AG09319 (cell line): ENCODE measurements at regions not wholly inside any gene's neighbourhood (a gene's known extent, or its start where the extent isn't known, plus 50 kb on each side); places are given as distances from the start of the nearest gene placed in this dataset.

Source experiments
- DNase-seq: peaks from one replicate; pipeline ENCODE4 v3.0.0-alpha.2; 2010; ENCODE audit warnings: low read depth; ENCODE audit errors: extremely low read depth
- TF ChIP-seq, protein P1 (sequence below): IDR thresholded peaks from 2 replicates; pipeline ENCODE4 v1.5.1; 2011; ENCODE audit warnings: low read depth, mild to moderate bottlenecking, inconsistent platforms, low read length, moderate library complexity

DNA sequence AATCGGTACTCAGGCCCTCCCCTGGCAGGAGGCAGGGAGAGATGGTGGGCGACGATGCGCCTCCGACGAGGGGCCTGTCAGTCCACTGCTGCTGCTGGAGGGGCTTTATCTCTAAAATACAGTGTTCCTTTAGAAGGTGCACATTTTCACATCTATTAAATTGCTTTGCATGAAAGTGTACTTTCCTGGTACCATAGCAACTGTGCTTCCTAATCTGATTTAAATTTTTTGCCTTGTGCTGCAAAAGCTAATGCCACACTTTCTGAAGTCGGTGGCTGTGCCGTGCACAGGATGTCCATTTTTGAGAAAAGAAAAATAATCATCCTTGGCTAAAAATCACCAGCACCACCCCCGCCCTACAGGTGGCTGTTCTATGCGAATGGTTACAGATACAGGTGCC lies 262.0 kb upstream of the CDH4 start:
- TF ChIP-seq, protein P1, sequence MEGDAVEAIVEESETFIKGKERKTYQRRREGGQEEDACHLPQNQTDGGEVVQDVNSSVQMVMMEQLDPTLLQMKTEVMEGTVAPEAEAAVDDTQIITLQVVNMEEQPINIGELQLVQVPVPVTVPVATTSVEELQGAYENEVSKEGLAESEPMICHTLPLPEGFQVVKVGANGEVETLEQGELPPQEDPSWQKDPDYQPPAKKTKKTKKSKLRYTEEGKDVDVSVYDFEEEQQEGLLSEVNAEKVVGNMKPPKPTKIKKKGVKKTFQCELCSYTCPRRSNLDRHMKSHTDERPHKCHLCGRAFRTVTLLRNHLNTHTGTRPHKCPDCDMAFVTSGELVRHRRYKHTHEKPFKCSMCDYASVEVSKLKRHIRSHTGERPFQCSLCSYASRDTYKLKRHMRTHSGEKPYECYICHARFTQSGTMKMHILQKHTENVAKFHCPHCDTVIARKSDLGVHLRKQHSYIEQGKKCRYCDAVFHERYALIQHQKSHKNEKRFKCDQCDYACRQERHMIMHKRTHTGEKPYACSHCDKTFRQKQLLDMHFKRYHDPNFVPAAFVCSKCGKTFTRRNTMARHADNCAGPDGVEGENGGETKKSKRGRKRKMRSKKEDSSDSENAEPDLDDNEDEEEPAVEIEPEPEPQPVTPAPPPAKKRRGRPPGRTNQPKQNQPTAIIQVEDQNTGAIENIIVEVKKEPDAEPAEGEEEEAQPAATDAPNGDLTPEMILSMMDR, result no peak

DNA sequence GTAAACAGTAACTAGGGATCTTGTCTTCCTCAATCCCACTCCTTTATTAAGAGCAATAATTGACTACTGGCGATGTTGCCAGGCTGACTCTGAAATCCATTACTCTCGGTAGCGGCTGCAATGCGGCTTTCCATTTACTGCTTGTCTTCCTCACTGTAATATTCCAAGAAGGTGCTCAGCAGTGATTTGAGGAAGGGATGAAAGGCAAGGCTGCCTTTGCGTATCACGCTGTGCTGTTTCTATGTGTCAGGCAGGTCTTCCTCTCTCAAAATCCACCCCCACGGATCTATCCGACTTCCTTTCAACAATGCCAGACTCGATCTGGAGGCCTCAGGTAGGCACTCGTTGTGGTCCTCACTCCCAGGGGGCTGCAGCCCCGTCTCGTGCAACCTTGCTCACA lies 261.4 kb upstream of the CDH4 start:
- TF ChIP-seq, protein P1, result no peak
- no peak for DNase-seq

More for the DNA sequence above, 262.0 kb upstream of the CDH4 start:
- no peak for DNase-seq

DNA sequence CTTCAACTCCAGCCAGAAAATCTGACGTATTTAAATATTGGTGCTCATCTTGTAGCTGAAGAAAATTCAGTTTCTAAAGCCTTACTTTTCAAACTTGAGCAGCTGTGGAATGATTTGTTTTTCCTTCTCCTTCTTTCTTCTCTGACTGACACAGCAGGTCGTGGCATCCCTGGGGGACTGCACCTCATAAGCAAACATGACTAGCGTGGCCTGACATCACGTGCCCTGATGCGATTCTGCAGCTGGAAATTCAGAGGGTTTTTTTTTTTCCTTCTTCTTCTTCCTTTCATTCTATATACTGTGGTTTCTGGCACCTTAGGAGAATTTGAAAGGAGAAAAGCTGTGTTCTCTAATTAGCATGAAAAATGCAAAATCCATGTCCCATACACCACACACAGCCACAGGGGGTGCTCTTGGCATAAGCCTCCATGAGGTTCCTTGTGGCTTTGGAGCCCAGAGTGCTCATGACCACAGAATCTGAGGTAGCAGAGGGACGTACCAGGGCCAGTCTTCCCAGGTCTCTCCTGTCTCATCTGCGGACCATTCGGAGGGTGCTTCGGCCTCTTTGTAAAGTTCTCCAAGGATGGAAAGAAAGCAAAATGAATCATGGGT lies 258.5 kb upstream of the CDH4 start:
- TF ChIP-seq, protein P1, result no peak
- DNase-seq, result no peak

DNA sequence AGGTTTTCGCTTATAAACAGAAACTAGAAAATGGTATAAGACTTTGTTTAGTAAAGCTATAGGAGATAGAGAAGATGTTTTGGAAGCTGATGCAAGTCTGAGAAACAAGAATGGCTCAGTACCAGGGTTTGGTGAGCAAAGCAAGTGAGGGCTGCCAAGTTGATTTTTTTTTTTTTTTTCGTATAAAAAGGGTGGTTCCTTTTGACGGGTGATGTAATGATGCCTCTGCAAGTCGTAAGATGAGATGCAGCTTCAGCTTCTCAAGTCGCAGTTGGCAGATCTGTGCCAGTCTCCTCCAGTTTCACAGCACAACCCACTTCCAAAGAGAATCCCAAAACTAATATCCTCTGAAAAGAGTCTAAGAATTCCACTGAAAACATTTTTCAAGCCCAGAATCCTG lies 252.8 kb upstream of the CDH4 start:
- TF ChIP-seq, protein P1, result no peak
- DNase-seq, result no peak

DNA sequence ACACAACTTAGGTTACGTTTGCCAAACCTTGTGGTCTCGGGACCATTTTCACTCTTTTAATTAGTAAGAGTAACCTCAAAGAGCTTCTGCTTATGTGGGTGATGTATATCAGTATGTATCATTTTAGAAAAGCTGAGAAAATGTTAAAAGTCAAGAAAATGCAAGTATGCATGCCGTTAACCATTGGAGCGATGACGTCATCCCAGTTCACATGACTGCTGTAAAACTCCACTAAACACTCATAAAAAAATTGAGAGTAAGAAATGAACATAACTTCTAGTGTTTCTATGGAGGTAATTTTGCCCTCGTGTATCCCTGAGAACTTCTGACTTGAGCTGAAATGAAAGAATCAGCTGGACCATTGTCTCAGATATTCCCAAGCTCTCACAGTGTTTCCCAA lies 250.0 kb upstream of the CDH4 start:
- DNase-seq, result no peak
- TF ChIP-seq, protein P1, result no peak

DNA sequence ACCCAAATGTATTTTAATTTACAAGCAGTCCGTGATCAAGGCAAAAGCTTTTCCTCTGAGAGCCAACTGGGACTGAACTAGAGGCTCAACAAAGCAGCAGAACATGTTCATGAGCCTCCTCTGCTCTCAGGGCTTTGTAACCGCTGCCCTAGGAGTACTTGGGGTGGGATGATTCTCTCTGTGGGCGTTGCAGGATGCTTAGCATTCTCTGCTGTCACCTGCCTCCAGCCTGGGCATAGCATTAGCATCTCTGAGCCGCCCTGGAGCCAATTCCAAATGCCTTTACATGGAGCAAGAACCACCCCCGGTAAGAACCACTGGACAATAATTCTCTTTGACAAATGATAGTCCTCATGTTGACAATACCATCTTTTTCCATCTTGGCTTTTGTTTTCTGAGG lies 237.6 kb upstream of the CDH4 start:
- TF ChIP-seq, protein P1, result no peak
- DNase-seq, result no peak

DNA sequence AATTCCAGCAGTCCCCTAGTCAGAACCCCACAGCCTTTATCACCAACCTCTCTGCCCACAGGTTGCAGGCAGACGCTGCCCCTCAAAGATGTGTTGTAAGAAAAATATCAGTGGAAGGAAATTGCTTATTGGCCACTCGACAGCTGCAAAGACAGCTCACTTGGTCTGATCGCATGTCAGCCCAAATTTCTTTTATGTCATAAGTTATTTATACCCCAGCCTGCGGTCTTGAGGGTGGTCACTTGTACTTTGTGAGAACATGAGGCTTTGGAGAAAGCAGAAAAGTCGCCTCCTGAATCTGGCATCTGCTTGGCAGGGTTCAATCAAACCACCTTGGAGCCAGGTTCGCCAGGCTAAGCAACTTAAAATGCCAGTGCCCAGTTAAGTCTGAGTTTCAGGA lies 236.5 kb upstream of the CDH4 start:
- DNase-seq, result no peak
- TF ChIP-seq, protein P1, result no peak
